ENCODE measurements at regions not wholly inside any gene's neighbourhood (a gene's known extent, or its start where the extent isn't known, plus 50 kb on each side); places are given as distances from the start of the nearest gene placed in this dataset.
A peak's percentile ranks its signal among the peaks of the same experiment; 100 is the strongest.

- Histone ChIP-seq H3F3A (ENCODE audit: insufficient read depth) (no peaks in the 10 kb centered on the region), H3K9me3 (ENCODE audit: low read depth) (no peaks in the 10 kb centered on the region), H3K4me2 (ENCODE audit: unreplicated experiment) (no peak overlapping the region), H2AFZ (no peak overlapping the region), H4K20me1 (ENCODE audit: insufficient read depth) (no peaks in the 10 kb centered on the region), H3K9me2 (ENCODE audit: insufficient read depth) (no peaks in the 10 kb centered on the region), H3K4me3 (no peak overlapping the region), H3K4me1 (ENCODE audit: insufficient read depth) (no peaks in the 10 kb centered on the region), H3K9ac (no peak overlapping the region), H3K27me3 (replicated peaks; ENCODE audit: insufficient read depth) (no peaks in the 10 kb centered on the region), H3K27ac (no peak overlapping the region), H3K79me2 (ENCODE audit: insufficient read depth) (no peaks in the 10 kb centered on the region), H3K36me3 (ENCODE audit: low read depth) (no peaks in the 10 kb centered on the region)
- in situ Hi-C loops (cut with MboI), result no loop called here
- WGBS, 2 experiments (ENCODE audit: low coverage in 1 of 2, low lambda C conversion rate in 2 of 2, missing lambda C conversion rate in 2 of 2), result 88 to 91% methylated on average over 5 of the region's 5 CpGs
- TF ChIP-seq EZH2 (IDR thresholded peaks at IDR 0.05; ENCODE audit: insufficient read depth, poor library complexity, severe bottlenecking) (no peak), EZH2phosphoT487 (IDR thresholded peaks at IDR 0.05; ENCODE audit: insufficient read depth, low read depth) (no peak)
- DNase-seq, result no peak
These were observed 125.3 kb upstream of the KLF7 start for GRCh38 chr2:207290833-207291624.

- no peak for TF ChIP-seq EZH2 (IDR thresholded peaks at IDR 0.05; ENCODE audit: insufficient read depth, poor library complexity, severe bottlenecking)
- no peak for TF ChIP-seq EZH2phosphoT487 (IDR thresholded peaks at IDR 0.05; ENCODE audit: insufficient read depth, low read depth)
- H3K27ac ChIP-seq, result no peak overlapping the region
- in situ Hi-C loops (cut with MboI), result no loop called here
- H3K9me2 ChIP-seq (ENCODE audit: insufficient read depth), result no peaks in the 10 kb centered on the region
- no peaks in the 10 kb centered on the region for H3K79me2 ChIP-seq (ENCODE audit: insufficient read depth)
- H3K9ac ChIP-seq, result no peak overlapping the region
- no peaks in the 10 kb centered on the region for H3F3A ChIP-seq (ENCODE audit: insufficient read depth)
- H3K4me2 ChIP-seq (ENCODE audit: unreplicated experiment), result no peak overlapping the region
- no peak overlapping the region for H3K4me3 ChIP-seq
- no peak overlapping the region for H2AFZ ChIP-seq
- no peak for DNase-seq
- WGBS, 2 experiments (ENCODE audit: low coverage in 1 of 2, low lambda C conversion rate in 2 of 2, missing lambda C conversion rate in 2 of 2), result 89 to 97% methylated on average over 5 of the region's 5 CpGs
- no peaks in the 10 kb centered on the region for H3K9me3 ChIP-seq (ENCODE audit: low read depth)
- H3K4me1 ChIP-seq (ENCODE audit: insufficient read depth), result no peaks in the 10 kb centered on the region; the same call in 1 of the 2 replicates
- no peaks in the 10 kb centered on the region for H3K36me3 ChIP-seq (ENCODE audit: low read depth)
- H3K27me3 ChIP-seq (replicated peaks; ENCODE audit: insufficient read depth), result no peaks in the 10 kb centered on the region
- H4K20me1 ChIP-seq (ENCODE audit: insufficient read depth), result no peaks in the 10 kb centered on the region
These were observed 126.0 kb upstream of the KLF7 start for GRCh38 chr2:207291625-207292252.

- H4K20me1 ChIP-seq (ENCODE audit: insufficient read depth), result no peaks in the 10 kb centered on the region
- no peaks in the 10 kb centered on the region for H3K27me3 ChIP-seq (replicated peaks; ENCODE audit: insufficient read depth)
- H2AFZ ChIP-seq, result peak overlapping the region; percentile 26; the same call in 1 of the 2 replicates
- WGBS, 2 experiments (ENCODE audit: low coverage in 1 of 2, low lambda C conversion rate in 2 of 2, missing lambda C conversion rate in 2 of 2), result 61 to 74% methylated on average over 3 of the region's 3 CpGs
- H3K27ac ChIP-seq, result no peak overlapping the region
- H3K79me2 ChIP-seq (ENCODE audit: insufficient read depth), result no peaks in the 10 kb centered on the region
- H3K4me1 ChIP-seq (ENCODE audit: insufficient read depth), result no peaks in the 10 kb centered on the region; the same call in 1 of the 2 replicates
- in situ Hi-C loops (cut with MboI), result no loop called here
- no peaks in the 10 kb centered on the region for H3K9me3 ChIP-seq (ENCODE audit: low read depth)
- H3K9me2 ChIP-seq (ENCODE audit: insufficient read depth), result no peaks in the 10 kb centered on the region; the same call in 1 of the 2 replicates
- TF ChIP-seq EZH2phosphoT487 (IDR thresholded peaks at IDR 0.05; ENCODE audit: insufficient read depth, low read depth), result no peak
- TF ChIP-seq EZH2 (IDR thresholded peaks at IDR 0.05; ENCODE audit: insufficient read depth, poor library complexity, severe bottlenecking), result no peak
- H3K4me3 ChIP-seq, result no peak overlapping the region
- no peak for DNase-seq
- H3K4me2 ChIP-seq (ENCODE audit: unreplicated experiment), result no peak overlapping the region
- no peaks in the 10 kb centered on the region for H3K36me3 ChIP-seq (ENCODE audit: low read depth)
- no peaks in the 10 kb centered on the region for H3F3A ChIP-seq (ENCODE audit: insufficient read depth)
- H3K9ac ChIP-seq, result no peak overlapping the region
These were observed 130.7 kb upstream of the KLF7 start for GRCh38 chr2:207296265-207296948.

- Histone ChIP-seq H3K9me3 (ENCODE audit: low read depth) (no peaks in the 10 kb centered on the region), H4K20me1 (ENCODE audit: insufficient read depth) (no peaks in the 10 kb centered on the region), H3K79me2 (ENCODE audit: insufficient read depth) (no peaks in the 10 kb centered on the region), H3K36me3 (ENCODE audit: low read depth) (no peaks in the 10 kb centered on the region), H3K4me1 (ENCODE audit: insufficient read depth) (no peaks in the 10 kb centered on the region; the same call in 1 of the 2 replicates), H3K9me2 (ENCODE audit: insufficient read depth) (no peaks in the 10 kb centered on the region; the same call in 1 of the 2 replicates), H2AFZ (no peak overlapping the region), H3K27me3 (replicated peaks; ENCODE audit: insufficient read depth) (no peaks in the 10 kb centered on the region), H3K4me3 (no peak overlapping the region), H3K9ac (no peak overlapping the region), H3K27ac (no peak overlapping the region), H3K4me2 (ENCODE audit: unreplicated experiment) (no peak overlapping the region), H3F3A (ENCODE audit: insufficient read depth) (no peaks in the 10 kb centered on the region)
- TF ChIP-seq EZH2 (IDR thresholded peaks at IDR 0.05; ENCODE audit: insufficient read depth, poor library complexity, severe bottlenecking), result no peak
- DNase-seq, result no peak
- in situ Hi-C loops (cut with MboI), result no loop called here
- WGBS, 2 experiments (ENCODE audit: low coverage in 1 of 2, low lambda C conversion rate in 2 of 2, missing lambda C conversion rate in 2 of 2), result 94 to 97% methylated on average over 1 of the region's 1 CpG
These were observed 135.1 kb upstream of the KLF7 start for GRCh38 chr2:207300817-207301216.
